Panc1 (cell line): ENCODE measurements at regions not wholly inside any gene's neighbourhood (a gene's known extent, or its start where the extent isn't known, plus 50 kb on each side); places are given as distances from the start of the nearest gene placed in this dataset.

Source experiments
- ATAC-seq: fragments of 200-7000 bp; cut with Tn5 transposase; 2 replicates; pipeline ENCODE4 v1.9.1; 2020; ENCODE audit warnings: mild to moderate bottlenecking, moderate library complexity
- BruUV-seq: library from RNA; stranded (reverse); fragments of 400-500 nt; replicated peaks from 2 replicates; lab custom pipeline; 2021; lab: Mats Ljungman, UMichigan
- CTCF ChIA-PET: fragments of 300-600 bp; sonication (Branson Sonifier 250); formaldehyde crosslinking; loops from one replicate; lab custom pipeline; 2022; ENCODE audit warnings: antibody characterized with exemption; lab: Charles Lee
- POLR2A ChIA-PET: fragments of 300-600 bp; sonication (Branson Sonifier 250); formaldehyde crosslinking; loops from one replicate; lab custom pipeline; 2022; ENCODE audit warnings: antibody characterized with exemption; lab: Charles Lee
- DNase-seq: peaks from one replicate; pipeline ENCODE4 v3.0.0-alpha.2; 2010; ENCODE audit warnings: low read depth, low spot score
- H3K27ac ChIP-seq: 2 replicates; pipeline ENCODE4 v1.5.1; 2011; ENCODE audit warnings: mild to moderate bottlenecking, low read length, inconsistent platforms
- H3K27me3 ChIP-seq: fragments of 200-500 bp; sonication (Bioruptor generic); 2 replicates; pipeline ENCODE4 v1.6.0; 2014; ENCODE audit warnings: low read length, inconsistent platforms; ENCODE audit not compliant: control insufficient read depth, insufficient read depth
- H3K36me3 ChIP-seq: fragments of 200-500 bp; sonication (Bioruptor generic); 2 replicates; pipeline ENCODE4 v1.5.1; 2014; ENCODE audit warnings: inconsistent platforms, mild to moderate bottlenecking, low read length, moderate library complexity; ENCODE audit not compliant: control insufficient read depth, insufficient read depth
- H3K4me1 ChIP-seq: 2 replicates; pipeline ENCODE4 v1.5.1; 2011; ENCODE audit warnings: inconsistent platforms, mild to moderate bottlenecking, low read length, moderate library complexity; ENCODE audit not compliant: control insufficient read depth, insufficient read depth
- H3K4me3 ChIP-seq, 2 experiments: 2 replicates each; pipeline ENCODE4 v1.5.1; 2011 to 2012; ENCODE audit warnings: low read depth in 2 of 2, low read length in 2 of 2, mild to moderate bottlenecking in 2 of 2, inconsistent platforms in 1 of 2, moderate library complexity in 1 of 2
- H3K9me3 ChIP-seq: fragments of 200-500 bp; sonication (Bioruptor generic); 2 replicates; pipeline ENCODE4 v1.5.1; 2014; ENCODE audit warnings: low read depth, mild to moderate bottlenecking, inconsistent platforms, low read length, moderate library complexity; ENCODE audit not compliant: control insufficient read depth, insufficient read depth
- CTCF ChIP-seq: fragments of 450-650 bp; IDR thresholded peaks from 2 replicates; pipeline ENCODE4 v1.5.1; 2017; ENCODE audit warnings: mild to moderate bottlenecking
- POLR2AphosphoS5 ChIP-seq: IDR thresholded peaks from 2 replicates; pipeline ENCODE4 v1.6.1; 2012; ENCODE audit warnings: mild to moderate bottlenecking, low read depth, low read length, moderate library complexity
- REST ChIP-seq, 2 experiments: IDR thresholded peaks; 2 replicates each; pipeline ENCODE4 v1.6.1; 2011 to 2012; ENCODE audit warnings: low read depth in 2 of 2, control low read depth in 1 of 2, low read length in 1 of 2, mild to moderate bottlenecking in 1 of 2, moderate library complexity in 1 of 2; ENCODE audit not compliant: insufficient read depth in 1 of 2
- SIN3A ChIP-seq: IDR thresholded peaks from 2 replicates; pipeline ENCODE4 v1.6.1; 2012; ENCODE audit warnings: low read depth, mild to moderate bottlenecking, low read length, moderate library complexity, borderline replicate concordance; ENCODE audit not compliant: insufficient read depth
- TCF7L2 ChIP-seq: IDR thresholded peaks from 2 replicates; pipeline ENCODE4 v1.6.1; 2011; ENCODE audit warnings: mild to moderate bottlenecking, low read depth, low read length, inconsistent platforms
- in situ Hi-C: cut with HindIII; loops from 2 replicates; pipeline ENCODE4 v1.10.0; 2016; ENCODE audit warnings: low sequenced_read_pairs, low pct_unique_long_range_greater_than_20kb
- intact Hi-C: fragments of 100-400 bp; cut with micrococcal nuclease; formaldehyde crosslinking; loops from one replicate; pipeline ENCODE4 v1.10.0; 2022; ENCODE audit not compliant: unreplicated experiment

GRCh38 chr1:4946343-4946742 lies 291.9 kb downstream of the AJAP1 start:
- CTCF ChIA-PET = no interaction called here
- no peaks in the 10 kb centered on the region for H3K27me3 ChIP-seq
- POLR2A ChIA-PET = no interaction called here
- H3K27ac ChIP-seq = no peak overlapping the region
- no peak for TF ChIP-seq POLR2AphosphoS5
- no peak for TF ChIP-seq TCF7L2
- no peak for TF ChIP-seq REST (IDR thresholded peaks at IDR 0.05; ENCODE audit: insufficient read depth in 1 of 2, low read depth in 2 of 2, low read length in 1 of 2)
- TF ChIP-seq SIN3A = no peak
- no peaks in the 10 kb centered on the region for H3K9me3 ChIP-seq
- H3K4me3 ChIP-seq = no peak overlapping the region
- H3K36me3 ChIP-seq = no peaks in the 10 kb centered on the region
- DNase-seq (no peak), ATAC-seq (no peak)
- BruUV-seq = no TSS peak
- no peaks in the 10 kb centered on the region for H3K4me1 ChIP-seq
- intact Hi-C loops = no loop called here
- in situ Hi-C loops = no loop called here

- POLR2A ChIA-PET = no interaction called here
- BruUV-seq = no TSS peak
Measured at GRCh38 chr1:4944911-4945310, 290.5 kb downstream of the AJAP1 start.

More at GRCh38 chr1:4944911-4945310, 290.5 kb downstream of the AJAP1 start:
- Histone ChIP-seq H3K4me3 (no peak overlapping the region), H3K27me3 (no peaks in the 10 kb centered on the region), H3K36me3 (no peaks in the 10 kb centered on the region), H3K9me3 (no peaks in the 10 kb centered on the region), H3K4me1 (no peaks in the 10 kb centered on the region), H3K27ac (no peak overlapping the region)
- intact Hi-C loops = no loop called here
- in situ Hi-C loops = no loop called here
- CTCF ChIA-PET = no interaction called here
- no peak for TF ChIP-seq TCF7L2
- TF ChIP-seq REST (IDR thresholded peaks at IDR 0.05; ENCODE audit: insufficient read depth in 1 of 2, low read depth in 2 of 2, low read length in 1 of 2) = no peak
- no peak for TF ChIP-seq SIN3A
- TF ChIP-seq POLR2AphosphoS5 = no peak
- no peak for TF ChIP-seq CTCF
- ATAC-seq = no peak
- DNase-seq = no peak
